GM21390 (cell line): ENCODE measurements at regions not wholly inside any gene's neighbourhood (a gene's known extent, or its start where the extent isn't known, plus 50 kb on each side); places are given as distances from the start of the nearest gene placed in this dataset.
A peak's percentile ranks its signal among the peaks of the same experiment; 100 is the strongest.

Source experiments
- ATAC-seq: cut with Tn5 transposase; IDR thresholded peaks from one replicate; pipeline ENCODE4 v1.9.1; 2021; ENCODE audit not compliant: unreplicated experiment

DNA sequence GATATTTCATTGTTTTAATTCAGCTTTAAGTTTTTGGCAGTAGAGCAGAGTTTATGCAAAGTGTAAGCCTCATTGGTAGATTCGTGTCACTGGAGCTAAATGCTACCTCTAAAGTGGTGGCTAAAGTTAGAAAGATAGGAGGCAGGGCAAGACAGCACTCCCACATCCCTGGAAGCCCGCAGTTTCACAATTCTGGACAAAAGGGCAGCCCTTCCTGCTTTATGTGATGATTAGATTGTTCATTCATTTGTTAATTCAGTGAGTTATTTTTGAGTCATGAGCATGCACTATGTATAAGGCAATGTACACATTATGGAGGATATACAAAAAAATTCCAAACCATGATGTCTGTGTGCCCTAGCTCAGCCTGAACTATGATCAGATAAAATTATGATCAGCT, 52.1 kb upstream of the EIF3M start:
- ATAC-seq: no peak

DNA sequence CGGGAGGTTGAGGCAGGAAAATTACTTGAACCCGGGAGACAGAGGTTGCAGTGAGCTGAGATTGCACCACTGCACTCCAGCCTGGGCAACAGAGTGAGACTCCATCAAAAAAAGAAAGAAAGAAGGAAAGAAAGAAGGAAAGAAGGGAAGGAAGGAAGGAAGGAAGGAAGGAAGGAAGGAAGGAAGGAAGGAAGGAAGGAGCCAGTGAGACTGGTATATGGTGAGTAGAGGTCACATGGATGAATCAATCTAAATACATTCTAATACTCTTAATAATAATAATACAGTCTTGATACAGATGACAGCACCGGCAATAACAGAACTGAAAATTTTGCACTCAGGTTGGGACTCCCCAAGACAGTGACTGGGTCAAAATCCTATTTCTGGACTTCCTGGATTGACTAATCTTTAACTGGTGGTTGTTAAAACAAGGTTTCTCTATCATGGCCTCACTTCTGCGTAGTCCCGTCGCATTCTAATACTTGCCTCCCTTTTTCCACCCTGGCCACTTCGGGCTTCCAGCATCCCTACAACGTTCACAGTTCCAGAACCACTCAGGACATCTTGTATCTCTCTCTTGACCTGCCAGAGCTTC, 53.5 kb upstream of the EIF3M start:
- ATAC-seq: peak; percentile 98

DNA sequence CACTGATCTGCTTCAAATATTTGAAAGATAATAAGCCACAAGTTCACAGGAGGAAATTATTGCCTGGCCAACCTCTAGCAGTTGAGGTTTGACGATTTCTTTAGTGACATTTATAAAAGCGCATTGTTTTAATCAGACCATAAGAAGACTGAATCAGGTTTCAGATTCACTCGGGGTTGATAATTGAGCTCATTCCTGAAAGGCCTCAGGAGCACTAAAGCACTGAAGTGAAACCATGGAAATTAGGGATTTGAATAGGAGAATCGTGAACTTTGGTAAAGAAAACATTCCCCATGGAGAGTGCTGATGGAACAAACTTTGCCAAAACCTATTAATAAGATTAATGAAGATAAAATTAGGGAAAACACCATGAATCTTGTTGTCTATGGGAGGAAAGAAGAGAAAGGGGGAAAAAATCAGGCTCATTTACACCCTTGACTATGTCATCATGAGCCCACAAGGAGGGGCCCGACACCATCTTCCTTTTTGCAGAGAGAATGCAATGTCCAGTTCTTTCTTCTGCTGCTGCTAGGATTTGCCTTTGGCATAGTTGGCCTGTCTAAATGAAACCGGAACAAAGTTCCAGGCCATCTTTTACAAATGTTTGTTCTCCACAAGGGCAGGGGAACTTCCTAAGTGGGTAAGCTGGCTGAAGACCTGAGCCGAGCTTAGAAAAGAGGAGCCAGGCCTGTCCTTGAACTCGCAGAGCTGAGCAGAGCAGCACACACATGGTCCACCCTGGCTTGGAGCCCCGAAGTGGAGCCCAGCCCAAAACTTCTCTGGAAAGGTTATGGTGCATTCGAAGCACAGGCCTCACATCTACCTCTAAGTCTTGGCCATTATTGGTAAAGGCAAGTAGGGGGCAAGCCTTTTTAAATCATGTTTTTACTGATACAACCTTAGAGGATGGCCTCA, 56.1 kb upstream of the EIF3M start:
- ATAC-seq: no peak

DNA sequence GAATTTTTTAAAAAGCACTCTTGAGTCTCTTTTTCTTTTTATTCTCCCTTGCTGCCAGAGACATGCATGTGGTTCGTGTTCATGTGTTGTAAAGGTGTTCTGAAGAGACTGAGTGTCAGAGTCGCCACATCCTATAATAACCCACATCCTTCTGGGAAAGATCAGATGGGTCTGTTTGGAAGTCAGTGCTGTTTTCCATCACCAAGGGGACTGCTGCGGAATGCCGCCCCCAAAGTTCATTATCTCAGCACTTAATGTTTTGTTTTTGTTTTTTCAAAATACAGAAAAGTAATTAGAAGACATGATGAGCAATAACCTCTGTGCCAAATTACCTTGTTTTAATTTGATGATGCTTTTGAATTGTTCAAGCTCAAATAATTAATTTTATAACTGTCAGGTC, 56.9 kb upstream of the EIF3M start:
- ATAC-seq: no peak

DNA sequence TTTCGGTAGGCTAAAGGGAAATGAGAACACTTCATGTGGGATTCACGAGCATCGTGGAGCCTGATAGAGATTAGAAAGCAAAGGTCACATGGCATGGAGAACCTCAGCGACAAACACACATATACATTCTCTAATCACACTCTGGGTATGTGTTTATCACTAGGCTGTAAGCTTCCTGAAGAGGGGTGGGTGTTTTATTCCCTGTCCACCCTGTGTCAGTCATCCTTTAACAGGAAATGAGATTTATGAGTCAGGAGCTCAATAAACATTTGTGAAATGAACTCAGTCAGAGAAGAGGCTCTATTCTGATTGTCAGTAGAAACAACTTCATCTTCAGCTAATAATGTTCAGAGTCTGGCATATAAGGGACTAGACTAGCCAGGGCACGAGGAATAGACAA, 71.7 kb upstream of the EIF3M start:
- ATAC-seq: no peak

DNA sequence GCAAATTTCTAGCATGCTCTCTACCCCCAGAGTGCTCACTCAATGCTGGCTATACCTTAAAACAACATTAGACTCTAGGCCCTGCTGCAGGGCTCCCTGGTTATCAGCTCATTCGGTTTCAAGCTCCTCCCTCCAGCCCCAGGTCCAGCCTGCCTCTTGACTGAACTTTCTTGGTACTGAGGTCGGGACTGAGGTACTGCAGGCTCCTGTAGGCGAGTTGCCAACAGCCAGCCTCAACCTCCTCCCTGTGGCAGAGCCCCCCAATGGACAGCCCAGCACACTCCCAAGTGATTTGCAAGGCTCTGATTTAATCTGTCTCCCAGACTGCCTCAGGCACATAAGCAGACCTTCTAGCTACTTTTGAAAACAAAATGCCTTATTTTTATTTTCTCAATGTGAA, 73.6 kb upstream of the EIF3M start:
- no peak for ATAC-seq

DNA sequence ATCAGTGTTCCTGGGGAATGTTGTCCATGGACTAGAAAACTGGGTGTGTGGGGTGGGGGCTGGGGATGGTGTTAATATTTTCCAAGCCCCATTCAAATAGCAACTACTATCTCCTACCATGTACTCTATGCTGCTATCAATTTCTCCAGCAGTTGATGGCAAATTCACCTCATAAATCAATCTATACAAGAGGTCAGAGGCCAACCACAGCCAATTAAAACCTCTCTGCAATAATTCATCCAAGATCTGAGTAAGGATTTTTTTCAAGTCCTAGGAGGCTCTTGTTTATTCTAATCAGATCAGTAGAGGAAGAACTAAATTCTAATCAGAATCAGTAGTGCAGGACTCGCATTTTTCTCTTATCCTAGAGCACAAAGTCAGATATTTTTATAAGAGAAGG, 73.4 kb upstream of the WT1 start:
- no peak for ATAC-seq

DNA sequence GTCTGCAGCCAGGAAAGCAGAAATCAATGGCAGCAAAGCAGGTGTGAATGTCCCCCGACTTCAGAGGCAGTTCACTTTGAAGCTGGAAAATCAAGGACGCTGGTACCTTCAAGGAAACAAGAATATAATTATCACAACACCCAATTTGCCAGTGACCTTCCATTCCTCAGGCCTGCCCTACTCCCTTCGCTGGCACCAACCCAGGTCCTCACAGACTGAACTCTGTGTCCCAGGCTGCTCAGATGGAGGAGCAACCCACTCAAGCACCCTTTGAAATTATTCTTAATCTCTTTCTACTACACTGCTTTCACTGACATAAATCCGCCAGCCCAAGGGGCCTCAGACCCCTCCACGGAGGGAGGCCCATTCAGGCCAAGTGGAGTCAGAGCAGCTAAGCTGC, 64.7 kb upstream of the WT1 start:
- no peak for ATAC-seq

DNA sequence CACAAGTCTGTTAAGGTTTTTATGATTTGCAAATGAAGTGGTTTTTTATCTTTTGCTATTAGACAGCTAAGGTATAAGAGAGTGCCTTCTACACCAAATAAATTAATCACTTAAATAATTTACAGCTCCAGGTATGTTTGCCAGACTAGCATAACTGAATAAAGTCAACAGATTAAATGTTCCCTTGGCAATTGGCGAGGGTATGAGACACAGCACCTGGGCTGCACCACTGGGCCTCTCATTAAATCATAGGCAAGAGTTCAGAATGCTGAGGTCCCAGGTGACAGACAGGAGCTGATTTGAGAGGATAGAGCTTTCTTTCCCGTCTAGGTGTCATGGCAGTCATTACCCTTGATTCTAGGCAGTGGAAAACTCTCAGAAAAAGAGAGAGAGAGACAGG, 62.6 kb upstream of the WT1 start:
- no peak for ATAC-seq

DNA sequence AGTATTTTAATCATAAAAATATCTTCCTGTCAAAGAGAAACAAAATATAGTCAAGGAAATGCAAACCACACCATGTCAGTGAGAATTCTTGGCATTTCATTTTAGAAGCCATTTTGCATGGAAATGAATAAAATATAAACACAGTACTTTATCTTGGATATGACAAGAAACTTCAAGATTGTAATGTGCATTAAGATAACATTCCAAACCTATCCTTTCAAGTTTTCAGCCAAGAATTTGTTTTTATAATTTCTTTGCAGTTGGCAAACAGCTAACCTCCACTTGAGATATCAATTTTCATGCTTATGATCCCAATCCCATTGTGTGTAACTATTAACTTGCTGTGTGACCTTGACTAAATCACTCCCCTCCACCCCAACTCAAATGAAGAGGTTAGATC, 59.3 kb upstream of the WT1 start:
- no peak for ATAC-seq

DNA sequence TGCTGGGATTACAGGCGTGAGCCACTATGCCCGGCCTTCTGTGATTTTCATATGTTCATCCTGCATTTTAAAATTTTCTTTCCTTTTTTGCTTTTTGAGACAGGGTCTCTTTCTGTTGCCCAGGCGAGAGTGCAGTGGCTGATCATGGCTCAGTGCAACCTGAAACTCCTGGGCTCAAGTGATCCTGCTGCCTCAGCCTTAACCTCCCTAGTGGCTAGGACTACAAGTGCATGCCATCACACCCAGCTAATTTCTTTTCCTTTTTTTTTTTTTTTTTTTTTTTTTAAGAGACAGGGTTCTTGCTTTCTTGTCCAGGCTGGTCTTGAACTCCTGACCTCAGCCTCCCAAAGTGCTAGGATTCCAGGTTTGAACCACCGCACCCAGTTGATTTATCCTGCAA, 54.1 kb upstream of the WT1 start:
- no peak for ATAC-seq

DNA sequence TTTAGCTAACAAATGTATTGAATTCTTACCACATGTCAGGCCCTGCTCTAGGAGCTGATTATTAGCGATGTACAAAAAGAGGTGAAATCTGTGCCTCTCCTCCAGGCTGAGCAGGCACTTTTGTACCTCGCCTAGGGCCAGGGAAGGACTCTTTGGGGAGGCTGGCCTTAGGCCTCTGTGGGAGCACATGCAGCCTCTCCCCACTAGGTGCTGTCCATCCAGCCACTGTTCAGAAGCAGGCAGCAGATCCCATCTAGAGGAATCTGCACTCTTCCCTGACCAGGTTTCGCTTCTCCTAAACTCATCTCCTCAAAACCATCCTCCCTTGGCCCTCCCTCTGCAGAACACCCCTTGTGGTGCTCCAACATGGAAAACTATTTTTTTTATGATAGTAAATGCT, 51.9 kb upstream of the WT1 start:
- ATAC-seq: no peak

DNA sequence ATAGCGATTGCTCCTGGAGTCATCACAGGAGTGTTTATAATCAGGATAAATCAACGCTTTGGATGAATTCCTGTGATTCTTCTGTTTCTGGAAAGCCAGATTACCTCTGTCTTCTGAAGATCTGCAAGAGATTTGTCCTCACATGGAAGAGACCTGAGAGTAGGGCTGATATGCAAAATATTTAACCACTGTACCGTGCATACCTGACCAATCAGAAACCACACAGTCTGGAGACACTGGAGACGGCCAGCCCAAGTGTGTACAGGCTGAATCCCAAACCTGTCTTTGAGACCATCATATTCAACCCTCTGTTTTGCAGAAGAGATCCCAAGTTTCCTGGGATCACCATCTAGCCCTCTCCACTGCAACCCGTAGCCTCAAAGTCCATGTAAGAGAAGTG, 50.4 kb upstream of the WT1 start:
- ATAC-seq: no peak
